GM21367 (cell line): ENCODE measurements at regions not wholly inside any gene's neighbourhood (a gene's known extent, or its start where the extent isn't known, plus 50 kb on each side); places are given as distances from the start of the nearest gene placed in this dataset.

Source experiments
- ATAC-seq: cut with Tn5 transposase; IDR thresholded peaks from one replicate; pipeline ENCODE4 v1.9.1; 2021; ENCODE audit not compliant: unreplicated experiment

GRCh38 chr9:129476821-129477611 lies 143.9 kb downstream of the C9orf50 start:
- no peak for ATAC-seq

DNA sequence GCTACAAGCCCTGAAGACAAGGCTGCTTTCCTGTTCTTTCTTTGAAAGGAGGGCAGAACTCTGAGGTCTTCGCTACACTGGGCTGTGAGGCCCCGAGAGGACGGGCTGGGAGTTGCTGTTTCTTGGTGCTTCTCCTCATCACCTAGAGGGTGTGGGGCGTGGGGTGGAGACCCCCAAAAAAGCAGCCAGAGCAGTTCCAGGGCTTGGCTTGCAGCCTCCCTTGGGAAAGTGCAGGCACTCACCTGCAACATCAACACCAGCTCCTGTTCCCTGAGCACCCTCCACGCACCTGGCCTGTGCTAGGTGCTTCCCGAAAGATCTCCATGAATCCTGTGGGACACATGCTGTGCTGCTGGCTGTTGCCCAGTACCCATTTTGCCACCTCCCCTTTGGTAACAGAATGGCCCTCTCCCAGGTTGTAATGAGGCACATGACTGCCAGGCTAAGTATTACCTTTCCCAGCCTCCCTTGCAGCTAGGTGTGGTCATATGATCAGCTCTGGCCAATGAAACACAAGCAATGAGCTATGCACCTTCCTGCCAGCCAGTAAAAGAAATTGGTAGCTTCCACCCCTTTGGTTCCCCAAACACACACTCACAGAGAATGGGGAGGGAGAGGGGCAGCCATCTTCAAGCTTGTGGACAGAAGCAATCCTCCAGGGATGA lies 146.0 kb downstream of the C9orf50 start:
- ATAC-seq: no peak

DNA sequence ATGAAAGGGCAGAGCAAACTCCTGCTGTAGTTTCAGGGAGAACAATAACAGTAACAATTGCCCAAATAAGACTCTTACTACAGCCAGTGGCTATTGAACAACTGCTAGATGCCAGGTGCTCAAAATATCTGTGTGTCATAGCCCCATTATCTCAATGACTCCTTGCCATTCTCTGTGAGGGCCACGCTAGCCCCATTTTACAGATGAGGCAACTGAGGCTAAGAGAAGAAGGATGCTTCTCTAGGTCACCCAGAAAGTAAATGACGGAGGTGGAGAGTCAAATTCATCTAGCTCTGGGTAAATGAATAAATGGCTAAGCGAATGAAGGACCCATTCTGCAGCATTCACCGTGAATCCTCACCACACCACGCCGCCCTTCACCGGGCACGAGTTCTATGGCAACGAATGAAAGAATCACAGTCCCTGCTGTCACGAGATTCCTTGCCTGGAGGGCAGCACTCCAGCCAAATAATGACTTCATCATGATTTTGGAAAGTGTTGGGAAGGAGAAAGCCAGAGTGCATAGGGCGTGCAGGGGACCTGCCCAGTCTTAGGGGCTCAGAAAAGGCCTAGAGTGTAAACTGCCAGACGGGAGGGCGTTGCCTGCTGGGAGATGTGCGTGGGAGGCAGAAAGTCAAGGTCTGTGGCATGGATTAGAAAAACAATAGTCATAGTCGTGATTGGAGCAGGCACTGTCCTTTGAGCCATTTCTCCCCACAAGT lies 147.2 kb downstream of the C9orf50 start:
- no peak for ATAC-seq

DNA sequence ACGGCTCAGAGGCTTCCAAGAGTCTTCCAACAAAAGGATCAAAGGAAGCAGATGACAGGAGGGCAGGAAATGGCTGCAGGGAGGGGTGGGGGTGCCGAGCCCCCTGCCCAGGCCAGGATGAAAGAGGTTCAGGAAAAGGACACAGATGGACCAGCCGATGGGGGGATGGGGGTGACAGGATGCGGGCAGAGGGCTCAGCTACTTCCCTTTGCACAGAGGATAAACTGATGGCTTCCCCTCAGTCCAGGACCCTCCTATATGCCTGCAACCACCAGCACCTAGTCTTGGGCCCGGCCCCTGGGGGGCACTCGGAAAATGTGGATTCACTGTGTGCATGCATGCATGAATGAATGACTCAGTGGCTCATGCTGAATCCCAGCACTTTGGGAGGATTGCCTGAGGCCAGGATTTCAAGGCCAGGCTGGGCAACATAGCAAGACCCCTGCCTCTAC lies 148.2 kb downstream of the C9orf50 start:
- ATAC-seq: no peak

- ATAC-seq: no peak
Observed at GRCh38 chr9:129471201-129472019, 149.5 kb downstream of the C9orf50 start.

- ATAC-seq: no peak
Observed at GRCh38 chr9:129469988-129470316, 150.9 kb downstream of the C9orf50 start.

DNA sequence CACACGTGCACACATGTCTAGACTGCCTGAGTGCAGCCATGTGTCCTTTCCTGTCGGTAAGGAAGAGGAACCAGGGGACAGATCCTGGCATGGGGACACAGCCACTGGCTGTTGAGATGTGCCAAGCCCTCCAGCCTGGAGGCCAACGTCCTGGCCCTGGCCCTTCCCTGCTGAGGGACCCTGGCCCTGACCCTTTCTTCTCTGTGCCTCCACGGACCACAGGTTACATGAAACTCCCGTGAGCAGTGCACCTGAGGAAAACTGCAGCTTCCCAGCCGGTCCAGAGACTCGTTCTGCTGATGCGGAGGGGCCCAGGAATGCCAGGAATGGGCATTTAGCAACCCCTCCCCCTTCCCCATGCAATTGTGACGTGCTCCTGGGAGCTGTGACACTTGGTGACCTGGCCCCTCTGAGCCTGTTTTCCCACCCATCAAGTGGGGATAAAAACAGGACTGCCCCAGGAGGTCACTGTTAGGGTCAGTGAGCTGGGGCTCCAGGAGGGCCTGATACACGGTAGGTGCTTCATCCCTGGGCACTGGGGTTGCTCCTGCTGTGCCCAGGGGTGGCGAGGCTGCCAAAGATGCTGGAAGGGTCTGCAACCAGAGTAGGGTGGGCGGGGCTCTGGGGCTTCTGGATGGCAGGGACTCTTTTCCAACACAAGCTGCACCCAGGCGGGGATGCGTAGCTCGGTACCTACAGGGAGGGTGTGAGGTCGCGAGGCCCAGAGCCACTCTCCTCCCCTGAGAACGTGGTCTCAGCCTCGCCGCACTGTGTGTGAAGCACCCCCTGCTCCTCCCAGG lies 151.5 kb downstream of the C9orf50 start:
- ATAC-seq: no peak

DNA sequence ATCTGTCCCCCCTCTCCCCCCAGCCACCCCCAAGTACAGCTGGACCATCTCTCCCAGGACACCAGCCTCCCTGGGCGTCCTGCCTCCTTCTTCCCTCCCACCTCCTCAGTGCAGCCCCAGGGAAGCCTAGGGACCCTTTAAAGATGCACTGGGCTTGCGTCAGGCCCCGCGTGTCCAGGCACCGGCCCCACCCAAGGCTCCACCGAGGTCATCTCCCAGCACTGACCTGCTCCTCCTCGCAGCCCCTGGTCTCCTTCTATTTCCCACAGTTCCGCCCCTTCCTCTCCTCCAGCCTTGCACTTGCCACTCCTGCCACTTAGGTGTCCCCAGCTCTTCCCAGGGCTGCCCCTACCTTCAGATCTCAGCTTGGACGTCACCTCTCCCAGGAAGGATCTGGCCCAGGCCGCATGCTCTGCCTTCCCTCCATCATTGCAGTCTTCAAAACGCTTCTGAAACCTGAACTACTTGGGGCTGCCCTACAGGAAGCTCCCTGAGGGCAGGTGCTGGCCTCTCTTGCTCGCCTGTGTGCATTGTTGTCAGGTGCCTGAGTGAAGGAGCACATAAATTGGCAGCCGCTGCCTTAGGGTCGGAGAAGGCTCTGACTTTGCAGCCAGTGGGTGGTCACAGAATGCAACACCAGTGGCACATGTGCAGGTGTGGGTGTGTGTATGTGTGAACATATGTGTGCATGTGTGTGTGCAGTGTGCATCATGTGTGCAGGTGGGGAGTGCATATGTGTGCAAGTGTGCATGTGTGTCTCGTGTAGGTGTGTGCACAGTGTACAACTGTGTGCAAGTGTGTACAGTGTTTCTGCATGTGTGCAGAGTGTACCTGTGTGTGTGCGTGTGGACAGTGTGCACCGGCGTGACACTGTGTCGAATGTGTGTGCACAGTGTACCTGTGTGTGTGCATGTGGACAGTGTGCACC lies 152.9 kb downstream of the C9orf50 start:
- no peak for ATAC-seq

DNA sequence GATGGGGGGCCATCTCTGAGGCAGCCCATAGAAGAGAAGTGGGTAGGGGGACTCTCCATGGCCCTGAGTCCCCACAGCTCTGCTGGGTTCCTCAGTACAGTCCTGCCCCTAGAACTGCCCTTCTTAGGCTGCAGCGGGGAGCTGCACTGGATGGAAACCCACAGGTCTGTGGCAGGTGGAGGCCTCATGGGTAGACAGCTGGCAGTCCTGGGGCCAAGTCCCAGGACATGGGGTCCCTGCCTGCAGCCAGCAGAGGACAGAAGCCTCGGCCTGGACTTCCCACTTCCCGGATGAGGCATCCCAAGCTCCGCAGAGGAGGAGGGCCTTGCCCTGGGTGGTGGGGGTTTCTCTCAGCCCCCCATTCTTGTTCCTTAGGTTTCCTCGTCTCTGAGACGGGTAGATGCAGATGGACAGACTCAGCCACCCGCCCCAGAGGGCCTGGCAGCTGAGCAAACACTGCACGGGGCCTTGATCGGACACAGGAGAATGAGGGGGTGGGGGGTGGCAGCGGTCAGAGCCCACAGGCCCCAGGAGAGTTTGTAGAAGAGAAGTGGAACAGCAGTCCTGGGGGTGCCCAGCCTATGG lies 153.8 kb downstream of the C9orf50 start:
- no peak for ATAC-seq

- ATAC-seq: no peak
Observed at GRCh38 chr9:129465834-129466535, 154.9 kb downstream of the C9orf50 start.

GRCh38 chr9:129464972-129465833 lies 155.7 kb downstream of the C9orf50 start:
- ATAC-seq: no peak

DNA sequence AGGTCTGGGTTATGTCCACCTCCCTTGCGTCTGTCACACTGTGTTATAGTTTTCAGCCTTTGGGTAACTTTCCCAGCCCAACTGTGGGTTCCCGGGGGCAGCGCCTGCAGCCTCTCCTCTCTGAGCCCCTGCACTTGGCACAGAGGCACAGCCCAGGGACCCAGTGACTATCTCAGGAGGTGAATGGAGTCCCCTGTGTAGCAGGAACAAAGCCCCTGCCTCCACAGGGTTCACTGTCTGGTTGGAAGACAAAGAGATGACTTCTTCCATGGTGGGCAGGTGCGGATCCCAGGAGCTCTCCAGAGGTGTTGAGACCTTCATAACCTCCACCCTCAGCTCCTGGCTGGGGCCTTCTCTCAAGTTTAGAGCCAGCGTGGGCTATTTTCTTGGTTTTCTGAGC lies 156.9 kb downstream of the C9orf50 start:
- ATAC-seq: no peak

GRCh38 chr9:129463477-129463876 lies 157.4 kb downstream of the C9orf50 start:
- no peak for ATAC-seq

GRCh38 chr9:129462360-129462759 lies 158.5 kb downstream of the C9orf50 start:
- ATAC-seq: no peak

- peak; percentile 44 for ATAC-seq
Observed at GRCh38 chr9:129460323-129461261, 160.3 kb downstream of the C9orf50 start.
